Osteocyte (in vitro differentiated cells): ENCODE measurements at regions not wholly inside any gene's neighbourhood (a gene's known extent, or its start where the extent isn't known, plus 50 kb on each side); places are given as distances from the start of the nearest gene placed in this dataset.
"Not testable (repeated sequence)": the region's sequence is repeated elsewhere in the genome, so short reads cannot be mapped to it uniquely, and the experiment has no call there.

Source experiments
- DNase-seq: peaks from one replicate; pipeline ENCODE4 v3.0.0; 2021; ENCODE audit warnings: mixed read lengths; ENCODE audit not compliant: unreplicated experiment; ENCODE audit errors: extremely low spot score
- H3K27ac Mint-ChIP-seq: one replicate; pipeline ENCODE4 v1.8.0; 2021; ENCODE audit warnings: mild to moderate bottlenecking, mixed read lengths; ENCODE audit not compliant: unreplicated experiment
- H3K27me3 Mint-ChIP-seq: one replicate; pipeline ENCODE4 v1.8.0; 2021; ENCODE audit warnings: mixed read lengths; ENCODE audit not compliant: unreplicated experiment
- H3K36me3 Mint-ChIP-seq: one replicate; pipeline ENCODE4 v1.8.0; 2021; ENCODE audit warnings: mixed read lengths; ENCODE audit not compliant: unreplicated experiment
- H3K4me1 Mint-ChIP-seq: one replicate; pipeline ENCODE4 v1.8.0; 2021; ENCODE audit warnings: mixed read lengths; ENCODE audit not compliant: unreplicated experiment
- H3K4me3 Mint-ChIP-seq: one replicate; pipeline ENCODE4 v1.8.0; 2021; ENCODE audit warnings: mild to moderate bottlenecking, moderate library complexity, mixed read lengths; ENCODE audit not compliant: unreplicated experiment
- H3K9me3 Mint-ChIP-seq: one replicate; pipeline ENCODE4 v1.8.0; 2021; ENCODE audit warnings: mixed read lengths; ENCODE audit not compliant: unreplicated experiment
- TF ChIP-seq, protein P1 (sequence below): fragments of 200-600 bp; sonication (generic); IDR thresholded peaks from 2 replicates; pipeline ENCODE4 v1.5.0; 2021; ENCODE audit warnings: antibody characterized with exemption, mild to moderate bottlenecking, moderate library complexity

DNA sequence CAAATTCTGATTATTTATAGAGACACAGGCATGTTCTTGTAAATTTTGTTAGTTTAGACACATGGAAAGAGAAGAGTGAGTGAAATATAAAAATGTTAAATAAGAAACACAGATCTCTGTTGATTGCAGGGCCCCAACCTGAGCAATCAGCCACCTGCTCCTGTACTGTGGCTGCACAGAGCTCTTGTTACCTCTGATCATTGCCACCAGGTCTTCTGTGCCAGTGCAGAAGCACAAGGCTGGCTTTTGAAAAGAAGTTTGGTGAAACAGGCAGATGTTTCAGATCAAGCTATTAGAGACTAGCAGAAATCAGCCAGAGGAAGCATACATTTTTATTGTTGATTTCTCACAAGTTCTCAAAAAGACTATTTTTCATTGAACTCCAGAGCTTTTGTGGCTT lies 434.1 kb upstream of the OR4E1 start:
- TF ChIP-seq, protein P1, sequence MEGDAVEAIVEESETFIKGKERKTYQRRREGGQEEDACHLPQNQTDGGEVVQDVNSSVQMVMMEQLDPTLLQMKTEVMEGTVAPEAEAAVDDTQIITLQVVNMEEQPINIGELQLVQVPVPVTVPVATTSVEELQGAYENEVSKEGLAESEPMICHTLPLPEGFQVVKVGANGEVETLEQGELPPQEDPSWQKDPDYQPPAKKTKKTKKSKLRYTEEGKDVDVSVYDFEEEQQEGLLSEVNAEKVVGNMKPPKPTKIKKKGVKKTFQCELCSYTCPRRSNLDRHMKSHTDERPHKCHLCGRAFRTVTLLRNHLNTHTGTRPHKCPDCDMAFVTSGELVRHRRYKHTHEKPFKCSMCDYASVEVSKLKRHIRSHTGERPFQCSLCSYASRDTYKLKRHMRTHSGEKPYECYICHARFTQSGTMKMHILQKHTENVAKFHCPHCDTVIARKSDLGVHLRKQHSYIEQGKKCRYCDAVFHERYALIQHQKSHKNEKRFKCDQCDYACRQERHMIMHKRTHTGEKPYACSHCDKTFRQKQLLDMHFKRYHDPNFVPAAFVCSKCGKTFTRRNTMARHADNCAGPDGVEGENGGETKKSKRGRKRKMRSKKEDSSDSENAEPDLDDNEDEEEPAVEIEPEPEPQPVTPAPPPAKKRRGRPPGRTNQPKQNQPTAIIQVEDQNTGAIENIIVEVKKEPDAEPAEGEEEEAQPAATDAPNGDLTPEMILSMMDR = no peak
- peaks cover 18% of the 10 kb centered on the region for H3K27me3 Mint-ChIP-seq
- H3K9me3 Mint-ChIP-seq = no peaks in the 10 kb centered on the region
- H3K4me1 Mint-ChIP-seq = no peaks in the 10 kb centered on the region
- H3K27ac Mint-ChIP-seq = no peak overlapping the region
- H3K4me3 Mint-ChIP-seq = no peak overlapping the region
- DNase-seq = no peak
- H3K36me3 Mint-ChIP-seq = no peaks in the 10 kb centered on the region

DNA sequence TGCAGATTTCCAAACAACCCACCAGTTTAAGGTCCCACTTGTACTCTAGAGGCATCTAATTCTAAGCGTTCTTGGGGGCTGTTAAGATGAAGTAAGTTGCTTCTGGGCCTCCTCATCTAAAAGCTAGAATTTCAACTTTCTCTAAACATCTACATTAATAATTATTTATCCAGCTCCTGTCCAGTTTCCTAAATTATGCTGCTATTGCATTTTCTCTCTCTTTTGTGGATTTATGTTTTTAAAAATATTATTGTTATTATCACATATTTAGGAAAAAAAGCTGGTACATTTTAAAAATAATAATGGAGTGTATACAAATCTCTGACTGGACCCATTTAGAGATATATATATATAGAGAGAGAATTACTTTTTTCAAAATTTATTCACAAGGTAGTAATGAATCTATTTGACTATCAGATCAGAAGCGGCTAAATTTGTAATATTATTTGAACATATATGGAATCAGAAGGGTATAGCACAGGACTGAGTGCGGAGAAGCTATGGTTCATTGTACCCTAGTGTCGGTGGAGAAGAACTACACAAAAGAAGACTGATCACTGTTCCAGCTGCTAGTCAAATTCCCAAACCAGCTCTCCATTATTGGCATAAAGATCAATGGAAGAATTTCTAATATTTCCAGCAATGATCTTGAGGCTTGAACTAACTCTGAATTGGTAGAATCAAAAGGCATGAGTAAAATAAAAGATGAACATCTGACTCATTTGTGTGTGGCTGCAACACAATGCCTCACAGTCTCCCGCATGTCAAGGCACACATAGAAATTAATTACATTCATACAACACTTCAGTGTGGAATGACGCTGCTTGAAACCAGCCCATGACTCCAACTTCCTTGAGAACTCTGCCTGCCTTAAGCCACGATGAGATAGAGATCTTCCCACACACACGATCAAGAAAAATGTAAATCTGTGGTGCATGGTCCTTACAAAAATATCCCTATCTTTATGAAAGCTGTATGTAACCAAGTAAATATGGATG lies 433.4 kb upstream of the OR4E1 start:
- Mint-ChIP-seq H3K27me3 (peaks cover 10% of the 10 kb centered on the region), H3K4me3 (no peak overlapping the region), H3K27ac (no peak overlapping the region), H3K4me1 (no peaks in the 10 kb centered on the region), H3K36me3 (no peaks in the 10 kb centered on the region), H3K9me3 (no peaks in the 10 kb centered on the region)
- TF ChIP-seq, protein P1 = no peak
- DNase-seq = no peak

DNA sequence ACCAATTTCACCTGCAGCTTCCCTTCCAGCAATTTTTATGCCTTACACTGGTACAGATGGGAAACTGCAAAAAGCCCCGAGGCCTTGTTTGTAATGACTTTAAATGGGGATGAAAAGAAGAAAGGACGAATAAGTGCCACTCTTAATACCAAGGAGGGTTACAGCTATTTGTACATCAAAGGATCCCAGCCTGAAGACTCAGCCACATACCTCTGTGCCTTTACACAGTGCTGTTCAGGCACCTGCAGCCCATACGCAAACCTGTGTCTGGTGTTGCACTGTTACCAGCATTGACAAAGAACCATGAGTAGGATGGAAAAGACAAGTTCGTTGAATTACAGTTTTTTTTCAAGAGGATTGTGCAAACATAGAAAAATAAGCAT lies 432.0 kb upstream of the OR4E1 start:
- H3K4me3 Mint-ChIP-seq = no peak overlapping the region
- H3K36me3 Mint-ChIP-seq = no peaks in the 10 kb centered on the region
- no peak overlapping the region for H3K27ac Mint-ChIP-seq
- no peaks in the 10 kb centered on the region for H3K4me1 Mint-ChIP-seq
- no peak for DNase-seq
- peaks cover 13% of the 10 kb centered on the region for H3K27me3 Mint-ChIP-seq
- no peaks in the 10 kb centered on the region for H3K9me3 Mint-ChIP-seq
- TF ChIP-seq, protein P1 = no peak

DNA sequence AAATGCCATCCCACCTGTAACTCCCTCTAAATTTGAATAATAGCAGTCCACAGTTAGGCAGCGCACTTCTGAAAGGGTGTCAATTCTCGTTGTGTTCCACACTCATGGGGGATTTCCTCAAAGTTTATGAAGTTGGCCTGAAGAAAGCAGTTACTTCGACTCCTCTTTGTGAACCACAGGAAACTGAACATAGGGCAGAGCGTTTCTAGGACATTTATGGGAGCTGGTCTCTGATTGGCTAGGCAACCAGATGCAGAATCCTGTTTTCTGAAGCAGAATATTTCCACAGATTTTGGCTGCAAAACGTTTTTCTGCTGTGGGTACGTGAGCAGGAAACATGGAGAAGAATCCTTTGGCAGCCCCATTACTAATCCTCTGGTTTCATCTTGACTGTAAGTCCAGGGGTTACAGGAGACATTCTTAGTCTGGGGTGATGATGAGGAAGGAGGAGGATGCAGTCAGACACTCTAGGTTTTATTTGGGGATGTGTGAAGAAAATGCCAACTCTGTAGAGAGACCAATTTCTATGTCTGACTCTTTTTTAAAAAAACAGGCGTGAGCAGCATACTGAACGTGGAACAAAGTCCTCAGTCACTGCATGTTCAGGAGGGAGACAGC lies 431.5 kb upstream of the OR4E1 start:
- Mint-ChIP-seq H3K4me3 (no peak overlapping the region), H3K36me3 (no peaks in the 10 kb centered on the region), H3K27ac (no peak overlapping the region), H3K4me1 (no peaks in the 10 kb centered on the region), H3K9me3 (no peaks in the 10 kb centered on the region), H3K27me3 (peaks cover 13% of the 10 kb centered on the region)
- no peak for DNase-seq
- TF ChIP-seq, protein P1 = no peak

DNA sequence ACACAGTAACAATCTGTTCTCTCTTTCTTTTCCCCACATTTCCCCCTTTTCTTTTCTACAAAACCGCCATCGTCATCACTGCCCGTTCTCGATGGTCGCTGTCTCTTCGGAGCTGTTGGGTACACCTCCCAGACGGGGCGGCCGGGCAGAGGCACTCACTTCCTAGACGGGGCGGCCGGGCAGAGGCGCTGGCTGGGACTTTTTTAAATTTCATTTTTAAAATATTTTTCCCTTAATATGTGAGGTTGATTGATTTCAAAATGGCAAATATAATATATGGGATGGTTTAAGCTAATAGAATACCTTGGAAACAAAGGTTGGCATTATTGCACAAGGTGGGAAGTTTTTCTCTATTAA lies 427.1 kb upstream of the OR4E1 start:
- H3K27ac Mint-ChIP-seq, H3K4me3 Mint-ChIP-seq, H3K4me1 Mint-ChIP-seq, H3K9me3 Mint-ChIP-seq, DNase-seq, H3K36me3 Mint-ChIP-seq: not testable (repeated sequence)
- peaks cover 28% of the 10 kb centered on the region for H3K27me3 Mint-ChIP-seq
